Mesothelial cell of epicardium (in vitro differentiated cells): ENCODE measurements at regions not wholly inside any gene's neighbourhood (a gene's known extent, or its start where the extent isn't known, plus 50 kb on each side); places are given as distances from the start of the nearest gene placed in this dataset.

ENCODE experiments used
- DNase-seq, 2 experiments: peaks; one replicate each; pipeline ENCODE4 v3.0.0; 2021; ENCODE audit warnings: low spot score in 2 of 2; ENCODE audit not compliant: unreplicated experiment in 2 of 2
- H3K27ac Mint-ChIP-seq: 2 replicates; pipeline ENCODE4 v1.8.0; 2021; ENCODE audit warnings: mixed read lengths
- H3K27me3 Mint-ChIP-seq: 2 replicates; pipeline ENCODE4 v1.8.0; 2021; ENCODE audit warnings: low read depth, mixed read lengths
- H3K36me3 Mint-ChIP-seq: 2 replicates; pipeline ENCODE4 v1.8.0; 2021; ENCODE audit warnings: mixed read lengths
- H3K4me1 Mint-ChIP-seq: 2 replicates; pipeline ENCODE4 v1.8.0; 2021; ENCODE audit warnings: mixed read lengths
- H3K4me3 Mint-ChIP-seq: 2 replicates; pipeline ENCODE4 v1.8.0; 2021; ENCODE audit warnings: mild to moderate bottlenecking, moderate library complexity, mixed read lengths
- H3K9me3 Mint-ChIP-seq: 2 replicates; pipeline ENCODE4 v1.8.0; 2021; ENCODE audit warnings: mixed read lengths
- CTCF ChIP-seq: fragments of 200-600 bp; sonication (generic); IDR thresholded peaks from one replicate; pipeline ENCODE4 v1.5.0; 2021; ENCODE audit warnings: antibody characterized with exemption; ENCODE audit not compliant: unreplicated experiment

GRCh38 chr9:81250606-81251005, 438.7 kb downstream of the TLE1 start:
- no peaks in the 10 kb centered on the region for H3K4me1 Mint-ChIP-seq
- peaks cover 5% of the 10 kb centered on the region for H3K36me3 Mint-ChIP-seq
- H3K27me3 Mint-ChIP-seq: no peaks in the 10 kb centered on the region
- no peak for TF ChIP-seq CTCF
- H3K27ac Mint-ChIP-seq: no peak overlapping the region
- peaks cover 26% of the 10 kb centered on the region for H3K9me3 Mint-ChIP-seq
- H3K4me3 Mint-ChIP-seq: no peak overlapping the region
- DNase-seq: no peak

- no peak for DNase-seq
- no peak overlapping the region for H3K27ac Mint-ChIP-seq
- H3K4me1 Mint-ChIP-seq: no peaks in the 10 kb centered on the region
- TF ChIP-seq CTCF: no peak
- H3K9me3 Mint-ChIP-seq: peaks cover 26% of the 10 kb centered on the region
- H3K4me3 Mint-ChIP-seq: no peak overlapping the region
- H3K27me3 Mint-ChIP-seq: no peaks in the 10 kb centered on the region
- peaks cover 5% of the 10 kb centered on the region for H3K36me3 Mint-ChIP-seq
Observed at GRCh38 chr9:81250041-81250440, 439.3 kb downstream of the TLE1 start.

- no peak for TF ChIP-seq CTCF
- Mint-ChIP-seq H3K4me1 (no peaks in the 10 kb centered on the region), H3K4me3 (no peak overlapping the region), H3K27me3 (no peaks in the 10 kb centered on the region), H3K27ac (no peak overlapping the region), H3K9me3 (peaks cover 26% of the 10 kb centered on the region), H3K36me3 (peaks cover 5% of the 10 kb centered on the region)
- DNase-seq: no peak
Observed at GRCh38 chr9:81245254-81245956, 443.9 kb downstream of the TLE1 start.

- no peak for TF ChIP-seq CTCF
- Mint-ChIP-seq H3K4me3 (no peak overlapping the region), H3K4me1 (no peaks in the 10 kb centered on the region), H3K27ac (no peak overlapping the region), H3K9me3 (peaks cover 20% of the 10 kb centered on the region), H3K36me3 (peaks cover 4% of the 10 kb centered on the region), H3K27me3 (no peaks in the 10 kb centered on the region)
- no peak for DNase-seq
Observed at GRCh38 chr9:81244631-81245030, 444.7 kb downstream of the TLE1 start.

GRCh38 chr9:81242866-81243265, 446.5 kb downstream of the TLE1 start:
- no peak for TF ChIP-seq CTCF
- H3K4me3 Mint-ChIP-seq: no peak overlapping the region
- DNase-seq: no peak
- peaks cover 15% of the 10 kb centered on the region for H3K9me3 Mint-ChIP-seq
- no peaks in the 10 kb centered on the region for H3K4me1 Mint-ChIP-seq
- H3K27me3 Mint-ChIP-seq: no peaks in the 10 kb centered on the region
- H3K27ac Mint-ChIP-seq: no peak overlapping the region
- no peaks in the 10 kb centered on the region for H3K36me3 Mint-ChIP-seq
